ENCODE measurements at regions not wholly inside any gene's neighbourhood (a gene's known extent, or its start where the extent isn't known, plus 50 kb on each side); places are given as distances from the start of the nearest gene placed in this dataset.

DNA sequence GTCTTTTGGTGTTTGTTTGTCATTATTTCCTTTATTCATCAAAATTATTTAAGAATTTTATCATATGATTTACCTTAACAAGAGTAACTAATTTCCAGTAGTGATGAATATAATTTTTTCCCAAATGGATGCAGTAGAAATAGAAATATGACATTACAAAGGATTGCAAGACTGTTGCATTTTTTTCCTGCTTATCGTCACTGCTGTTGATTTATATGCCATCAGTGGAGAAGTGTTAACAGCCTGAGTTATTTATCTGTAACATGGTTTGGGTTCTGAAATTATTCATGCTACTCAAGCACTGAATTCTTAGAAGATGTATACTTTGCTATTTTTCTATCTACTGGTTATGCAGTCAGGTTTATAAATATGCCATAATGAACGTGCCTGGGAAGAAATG, 68.6 kb downstream of the TMEM100 start:
- no peak for DNase-seq (ENCODE audit: low spot score, unreplicated experiment)
- Mint-ChIP-seq H3K27me3 (peaks cover 5% of the 10 kb centered on the region), H3K27ac (no peak overlapping the region), H3K4me1 (ENCODE audit: low read depth) (no peaks in the 10 kb centered on the region), H3K36me3 (ENCODE audit: insufficient read depth) (no peaks in the 10 kb centered on the region), H3K4me3 (ENCODE audit: low read depth) (no peak overlapping the region), H3K9me3 (ENCODE audit: low read depth) (no peaks in the 10 kb centered on the region)
- TF ChIP-seq CTCF (IDR thresholded peaks at IDR 0.05; ENCODE audit: unreplicated experiment): no peak

- Mint-ChIP-seq H3K27me3 (peaks cover 9% of the 10 kb centered on the region), H3K4me1 (ENCODE audit: low read depth) (peaks cover 3% of the 10 kb centered on the region), H3K27ac (no peak overlapping the region), H3K9me3 (ENCODE audit: low read depth) (no peaks in the 10 kb centered on the region), H3K4me3 (ENCODE audit: low read depth) (no peak overlapping the region), H3K36me3 (ENCODE audit: insufficient read depth) (no peaks in the 10 kb centered on the region)
- no peak for DNase-seq (ENCODE audit: low spot score, unreplicated experiment)
- TF ChIP-seq CTCF (IDR thresholded peaks at IDR 0.05; ENCODE audit: unreplicated experiment): no peak
Observed at GRCh38 chr17:55652825-55653224, 69.8 kb downstream of the TMEM100 start.

DNA sequence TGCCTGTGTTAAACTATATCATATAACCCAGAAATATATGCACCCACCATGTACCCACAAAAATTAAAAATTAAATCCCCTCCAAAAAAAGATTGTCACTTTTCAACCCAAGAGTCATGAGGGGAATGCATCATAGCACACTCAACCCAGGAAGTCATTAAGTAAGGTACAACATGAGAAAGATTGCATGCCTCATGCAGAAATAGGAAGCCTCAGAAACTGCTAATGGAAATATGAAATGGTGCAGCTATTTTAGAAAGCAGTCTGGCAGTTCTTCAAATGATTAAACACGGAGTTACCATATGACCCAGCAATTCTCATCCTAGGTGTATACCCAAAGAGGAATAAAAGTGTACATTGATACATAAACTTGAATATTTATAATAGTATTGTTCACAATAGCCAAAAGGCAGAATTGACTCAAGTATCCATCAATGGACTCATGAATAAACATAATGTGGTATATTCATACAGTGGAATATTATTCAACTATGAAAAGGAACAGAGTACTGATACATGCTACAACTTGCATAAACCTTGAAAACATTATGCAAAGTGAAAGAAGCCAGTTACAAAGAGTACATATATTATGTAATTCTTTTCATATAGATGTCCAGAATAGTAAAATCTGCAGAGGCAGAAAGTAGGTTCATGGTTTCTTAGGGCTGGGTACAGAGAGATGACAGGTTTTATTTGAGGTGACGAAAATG, 70.4 kb downstream of the TMEM100 start:
- no peak for DNase-seq (ENCODE audit: low spot score, unreplicated experiment)
- no peaks in the 10 kb centered on the region for H3K36me3 Mint-ChIP-seq (ENCODE audit: insufficient read depth)
- peaks cover 4% of the 10 kb centered on the region for H3K4me1 Mint-ChIP-seq (ENCODE audit: low read depth)
- no peaks in the 10 kb centered on the region for H3K9me3 Mint-ChIP-seq (ENCODE audit: low read depth)
- no peak for TF ChIP-seq CTCF (IDR thresholded peaks at IDR 0.05; ENCODE audit: unreplicated experiment)
- no peak overlapping the region for H3K27ac Mint-ChIP-seq
- H3K4me3 Mint-ChIP-seq (ENCODE audit: low read depth): no peak overlapping the region
- peaks cover 11% of the 10 kb centered on the region for H3K27me3 Mint-ChIP-seq

GRCh38 chr17:55649957-55650597, 72.6 kb downstream of the TMEM100 start:
- H3K36me3 Mint-ChIP-seq (ENCODE audit: insufficient read depth): no peaks in the 10 kb centered on the region
- DNase-seq (ENCODE audit: low spot score, unreplicated experiment): no peak
- peaks cover 4% of the 10 kb centered on the region for H3K4me1 Mint-ChIP-seq (ENCODE audit: low read depth)
- no peak overlapping the region for H3K4me3 Mint-ChIP-seq (ENCODE audit: low read depth)
- no peaks in the 10 kb centered on the region for H3K9me3 Mint-ChIP-seq (ENCODE audit: low read depth)
- H3K27me3 Mint-ChIP-seq: peaks cover 11% of the 10 kb centered on the region
- no peak for TF ChIP-seq CTCF (IDR thresholded peaks at IDR 0.05; ENCODE audit: unreplicated experiment)
- H3K27ac Mint-ChIP-seq: no peak overlapping the region

DNA sequence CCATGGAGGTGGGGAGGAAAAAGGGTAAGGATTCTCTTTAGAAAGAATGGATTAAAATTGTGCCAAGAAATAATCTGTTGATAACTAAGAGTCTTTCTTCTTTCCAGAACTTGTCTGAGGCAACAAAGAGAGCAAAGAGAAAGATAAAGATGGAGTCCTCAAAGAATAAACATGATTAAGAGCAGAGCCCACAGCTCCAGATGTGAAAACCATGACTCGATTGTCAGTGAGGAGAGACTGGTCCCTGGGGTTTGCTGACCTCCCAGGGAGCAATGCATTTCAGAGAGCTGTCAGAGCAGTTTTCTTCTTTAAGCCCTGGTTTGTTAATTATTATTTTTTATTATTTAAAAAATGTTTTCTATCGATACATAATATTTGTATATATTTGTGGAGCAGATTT, 74.6 kb downstream of the TMEM100 start:
- H3K4me1 Mint-ChIP-seq (ENCODE audit: low read depth): peaks cover 4% of the 10 kb centered on the region
- H3K4me3 Mint-ChIP-seq (ENCODE audit: low read depth): no peak overlapping the region
- H3K27me3 Mint-ChIP-seq: peaks cover 11% of the 10 kb centered on the region
- H3K36me3 Mint-ChIP-seq (ENCODE audit: insufficient read depth): no peaks in the 10 kb centered on the region
- DNase-seq (ENCODE audit: low spot score, unreplicated experiment): no peak
- no peak for TF ChIP-seq CTCF (IDR thresholded peaks at IDR 0.05; ENCODE audit: unreplicated experiment)
- H3K27ac Mint-ChIP-seq: no peak overlapping the region
- no peaks in the 10 kb centered on the region for H3K9me3 Mint-ChIP-seq (ENCODE audit: low read depth)

Data from progenitor cell of endocrine pancreas (in vitro differentiated cells).